ENCODE measurements at regions not wholly inside any gene's neighbourhood (a gene's known extent, or its start where the extent isn't known, plus 50 kb on each side); places are given as distances from the start of the nearest gene placed in this dataset.

- TF ChIP-seq ARNTL (CRISPR knock-in tag; IDR thresholded peaks at IDR 0.05; ENCODE audit: borderline replicate concordance, low read depth) (no peak), ISL1 (CRISPR knock-in tag; IDR thresholded peaks at IDR 0.05) (no peak)
These were observed 955.1 kb downstream of the DIAPH3 start for GRCh38 chr13:59208405-59209195.

All from SK-N-SH treated with all-trans-retinoic acid at 6 μM for 48 hours (cell line).